Omental fat pad (tissue), 3 donors: ENCODE measurements at regions not wholly inside any gene's neighbourhood (a gene's known extent, or its start where the extent isn't known, plus 50 kb on each side); places are given as distances from the start of the nearest gene placed in this dataset.

Experiments used
- ATAC-seq: fragments of 150-250 bp; one replicate; pipeline ENCODE4 v1.9.1; 2016; ENCODE audit warnings: mild to moderate bottlenecking, moderate library complexity; ENCODE audit not compliant: low FRiP score
- DNase-seq: peaks from one replicate; pipeline ENCODE4 v3.0.0-alpha.2; 2019; ENCODE audit warnings: low spot score
- TF ChIP-seq, protein P1 (sequence below), 3 donors: fragments of 450-650 bp; IDR thresholded peaks; one replicate each; pipeline ENCODE4 v1.5.1; 2016 to 2017; ENCODE audit warnings: antibody characterized with exemption in 3 of 3, mild to moderate bottlenecking in 3 of 3, moderate library complexity in 2 of 3

DNA sequence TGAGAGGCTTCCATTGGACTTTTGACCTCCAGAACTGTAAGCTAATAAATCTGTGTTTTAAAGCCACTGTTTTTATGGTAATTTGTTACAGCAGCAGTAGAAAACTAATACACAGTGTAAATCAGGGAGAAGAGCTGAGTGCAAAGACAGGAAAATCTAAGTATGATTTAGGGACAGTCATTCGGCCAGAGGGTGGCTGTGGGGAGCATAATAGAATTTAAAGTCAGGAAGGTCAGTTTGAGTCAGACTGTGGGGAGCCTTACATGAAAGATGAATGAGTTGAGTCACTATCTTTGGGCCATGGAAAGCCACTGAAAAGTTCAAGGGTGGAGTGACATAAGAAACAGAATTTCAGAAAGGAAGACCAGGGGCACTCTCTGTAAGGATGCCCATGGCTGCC, 52.4 kb upstream of the SSX2IP start:
- ATAC-seq (no peak), DNase-seq (no peak)
- TF ChIP-seq, protein P1, sequence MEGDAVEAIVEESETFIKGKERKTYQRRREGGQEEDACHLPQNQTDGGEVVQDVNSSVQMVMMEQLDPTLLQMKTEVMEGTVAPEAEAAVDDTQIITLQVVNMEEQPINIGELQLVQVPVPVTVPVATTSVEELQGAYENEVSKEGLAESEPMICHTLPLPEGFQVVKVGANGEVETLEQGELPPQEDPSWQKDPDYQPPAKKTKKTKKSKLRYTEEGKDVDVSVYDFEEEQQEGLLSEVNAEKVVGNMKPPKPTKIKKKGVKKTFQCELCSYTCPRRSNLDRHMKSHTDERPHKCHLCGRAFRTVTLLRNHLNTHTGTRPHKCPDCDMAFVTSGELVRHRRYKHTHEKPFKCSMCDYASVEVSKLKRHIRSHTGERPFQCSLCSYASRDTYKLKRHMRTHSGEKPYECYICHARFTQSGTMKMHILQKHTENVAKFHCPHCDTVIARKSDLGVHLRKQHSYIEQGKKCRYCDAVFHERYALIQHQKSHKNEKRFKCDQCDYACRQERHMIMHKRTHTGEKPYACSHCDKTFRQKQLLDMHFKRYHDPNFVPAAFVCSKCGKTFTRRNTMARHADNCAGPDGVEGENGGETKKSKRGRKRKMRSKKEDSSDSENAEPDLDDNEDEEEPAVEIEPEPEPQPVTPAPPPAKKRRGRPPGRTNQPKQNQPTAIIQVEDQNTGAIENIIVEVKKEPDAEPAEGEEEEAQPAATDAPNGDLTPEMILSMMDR (IDR thresholded peaks at IDR 0.05): no peak

DNA sequence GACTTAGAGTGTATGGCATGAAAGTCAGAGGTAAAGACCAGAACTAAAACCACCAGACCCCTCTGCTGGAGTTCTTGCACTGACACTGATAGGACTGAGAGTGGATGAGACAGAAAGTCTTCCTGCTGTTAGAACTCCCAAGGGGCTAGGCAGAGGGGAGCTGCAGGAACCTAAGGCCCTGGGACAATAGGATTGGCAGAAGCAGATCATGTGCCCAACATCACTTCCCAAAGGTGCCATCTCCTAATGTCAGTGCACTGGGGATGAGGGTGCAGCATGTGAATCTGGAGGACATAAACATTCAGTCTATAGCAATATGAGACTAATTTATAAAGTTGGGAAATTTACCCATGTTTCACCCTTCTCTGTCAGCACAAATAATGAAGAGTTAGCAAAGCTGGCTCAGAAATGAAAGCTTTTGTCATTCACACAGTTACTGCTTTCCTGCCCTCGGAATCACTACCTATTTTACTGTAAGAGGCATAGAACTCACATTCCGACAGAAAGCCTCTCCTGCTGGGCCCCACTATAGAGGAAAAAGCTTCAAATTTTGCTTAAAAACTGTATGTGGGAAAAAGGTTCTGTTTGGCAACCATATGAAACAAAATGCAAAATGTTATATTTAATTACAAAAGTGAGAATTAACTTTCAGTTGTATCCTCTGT, 49.9 kb upstream of the SSX2IP start:
- no peak for ATAC-seq
- TF ChIP-seq, protein P1 (IDR thresholded peaks at IDR 0.05): no peak
- no peak for DNase-seq
